C4-2B (cell line): ENCODE measurements at regions not wholly inside any gene's neighbourhood (a gene's known extent, or its start where the extent isn't known, plus 50 kb on each side); places are given as distances from the start of the nearest gene placed in this dataset.

ENCODE experiments used
- ZFX ChIP-seq: fragments of 450-650 bp; IDR thresholded peaks from 2 replicates; pipeline ENCODE4 v1.6.1; 2017
- TF ChIP-seq, protein P1 (sequence below): fragments of 450-650 bp; conservative IDR thresholded peaks from 2 replicates; pipeline ENCODE4 v1.5.1; 2017; ENCODE audit warnings: mild to moderate bottlenecking

GRCh38 chr1:29861446-29861845 is 625.1 kb downstream of the PTPRU start:
- TF ChIP-seq, protein P1, sequence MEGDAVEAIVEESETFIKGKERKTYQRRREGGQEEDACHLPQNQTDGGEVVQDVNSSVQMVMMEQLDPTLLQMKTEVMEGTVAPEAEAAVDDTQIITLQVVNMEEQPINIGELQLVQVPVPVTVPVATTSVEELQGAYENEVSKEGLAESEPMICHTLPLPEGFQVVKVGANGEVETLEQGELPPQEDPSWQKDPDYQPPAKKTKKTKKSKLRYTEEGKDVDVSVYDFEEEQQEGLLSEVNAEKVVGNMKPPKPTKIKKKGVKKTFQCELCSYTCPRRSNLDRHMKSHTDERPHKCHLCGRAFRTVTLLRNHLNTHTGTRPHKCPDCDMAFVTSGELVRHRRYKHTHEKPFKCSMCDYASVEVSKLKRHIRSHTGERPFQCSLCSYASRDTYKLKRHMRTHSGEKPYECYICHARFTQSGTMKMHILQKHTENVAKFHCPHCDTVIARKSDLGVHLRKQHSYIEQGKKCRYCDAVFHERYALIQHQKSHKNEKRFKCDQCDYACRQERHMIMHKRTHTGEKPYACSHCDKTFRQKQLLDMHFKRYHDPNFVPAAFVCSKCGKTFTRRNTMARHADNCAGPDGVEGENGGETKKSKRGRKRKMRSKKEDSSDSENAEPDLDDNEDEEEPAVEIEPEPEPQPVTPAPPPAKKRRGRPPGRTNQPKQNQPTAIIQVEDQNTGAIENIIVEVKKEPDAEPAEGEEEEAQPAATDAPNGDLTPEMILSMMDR: no peak
- no peak for TF ChIP-seq ZFX
